GM18907 (cell line): ENCODE measurements at regions not wholly inside any gene's neighbourhood (a gene's known extent, or its start where the extent isn't known, plus 50 kb on each side); places are given as distances from the start of the nearest gene placed in this dataset.
A peak's percentile ranks its signal among the peaks of the same experiment; 100 is the strongest.

Source experiments
- ATAC-seq: cut with Tn5 transposase; IDR thresholded peaks from one replicate; pipeline ENCODE4 v1.9.1; 2021; ENCODE audit warnings: mild to moderate bottlenecking, moderate library complexity; ENCODE audit not compliant: unreplicated experiment

DNA sequence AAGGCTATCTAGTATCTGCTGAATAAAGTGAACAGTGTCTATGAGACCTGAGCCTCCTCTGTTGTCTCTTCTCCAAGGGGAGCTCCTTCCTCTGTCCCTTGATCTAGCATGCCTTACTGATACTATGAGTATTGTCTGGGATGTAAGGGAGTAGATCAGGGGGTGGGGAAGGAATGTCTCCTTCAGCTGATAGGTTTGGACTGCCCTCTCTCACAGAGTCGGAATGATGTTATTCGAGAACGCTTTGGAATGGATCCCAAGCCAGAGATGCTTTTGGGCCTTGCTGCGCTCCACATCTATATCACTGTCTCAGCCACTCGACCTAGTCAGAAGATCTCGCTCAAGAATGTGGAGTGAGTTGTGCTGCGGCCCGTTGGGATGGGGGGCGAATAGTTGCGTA is 68.3 kb upstream of the PRPS1 start:
- no peak for ATAC-seq

DNA sequence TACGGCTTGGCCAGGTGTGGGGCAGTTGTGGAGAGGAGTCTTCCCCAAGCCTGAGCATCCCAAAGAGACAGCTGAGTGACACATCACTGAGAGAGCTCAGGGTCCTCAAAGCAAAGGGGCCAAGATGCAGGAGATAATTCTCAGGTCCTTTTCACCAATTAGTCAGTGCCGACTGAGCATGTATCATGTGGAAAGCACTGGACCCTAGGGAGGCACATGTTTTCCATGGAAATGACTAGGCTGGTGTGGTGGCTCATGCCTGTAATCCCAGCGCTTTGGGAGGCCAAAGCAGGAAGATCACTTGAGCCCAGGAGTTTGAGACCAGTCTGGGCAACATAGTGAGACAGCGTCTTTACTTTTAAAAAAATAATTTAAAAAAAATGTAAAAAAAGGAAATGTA is 67.3 kb upstream of the PRPS1 start:
- no peak for ATAC-seq

- ATAC-seq: no peak
Observed at GRCh38 chrX:107561468-107562215, 66.7 kb upstream of the PRPS1 start.

GRCh38 chrX:107562482-107562881 is 65.8 kb upstream of the PRPS1 start:
- no peak for ATAC-seq

- no peak for ATAC-seq
Observed at GRCh38 chrX:107563824-107564223, 64.5 kb upstream of the PRPS1 start.

DNA sequence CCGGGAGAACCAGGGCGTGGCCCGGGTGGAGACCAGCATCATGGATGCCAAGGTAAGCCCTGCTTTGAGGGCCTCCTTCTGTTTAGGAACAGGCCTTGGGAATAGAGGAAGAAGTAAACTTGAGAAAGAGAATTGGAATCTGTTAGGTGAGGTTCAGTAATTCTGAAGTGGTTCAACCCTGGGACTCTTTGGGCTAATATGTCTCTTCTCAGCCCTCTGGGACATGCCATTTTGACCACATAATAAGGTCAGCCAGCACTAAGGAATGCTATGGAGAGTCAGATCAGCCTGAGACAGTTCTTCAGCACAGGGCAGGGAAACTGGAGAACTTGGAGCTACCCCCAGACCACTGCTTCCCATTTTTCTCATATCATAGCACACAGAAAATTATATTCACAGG is 63.3 kb upstream of the PRPS1 start:
- ATAC-seq: no peak

- no peak for ATAC-seq
Observed at GRCh38 chrX:107565931-107566603, 62.2 kb upstream of the PRPS1 start.

DNA sequence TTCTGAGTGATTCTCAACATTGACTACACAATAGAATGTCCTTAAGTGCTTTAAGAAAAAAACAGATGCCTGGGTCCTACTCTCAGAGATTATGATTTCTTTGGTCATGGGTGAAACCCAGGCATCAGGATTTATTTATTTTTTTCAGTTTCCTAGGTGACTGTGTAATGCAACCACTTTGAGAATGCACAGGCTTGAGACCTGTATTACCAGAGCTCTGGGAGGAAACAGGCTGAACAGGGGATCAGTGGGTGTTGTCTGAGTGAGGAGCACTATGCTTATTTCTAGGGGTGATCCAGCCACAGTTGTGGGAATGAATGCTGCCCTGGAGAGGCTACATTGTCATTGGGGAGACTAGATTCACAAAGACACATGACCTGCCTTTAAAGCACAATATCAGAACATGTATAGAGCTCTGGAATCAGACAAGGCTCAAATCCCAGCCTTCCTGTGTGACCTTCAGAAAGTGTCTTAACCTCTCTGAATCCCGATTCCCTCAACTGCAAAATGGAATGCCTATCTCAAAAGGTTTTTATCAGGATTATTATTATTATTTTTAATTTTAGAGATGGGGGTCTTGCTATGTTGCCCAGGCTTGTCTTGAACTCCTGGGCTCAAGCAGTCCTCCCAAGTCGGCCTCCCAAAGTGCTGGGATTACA is 61.6 kb upstream of the PRPS1 start:
- ATAC-seq: no peak

DNA sequence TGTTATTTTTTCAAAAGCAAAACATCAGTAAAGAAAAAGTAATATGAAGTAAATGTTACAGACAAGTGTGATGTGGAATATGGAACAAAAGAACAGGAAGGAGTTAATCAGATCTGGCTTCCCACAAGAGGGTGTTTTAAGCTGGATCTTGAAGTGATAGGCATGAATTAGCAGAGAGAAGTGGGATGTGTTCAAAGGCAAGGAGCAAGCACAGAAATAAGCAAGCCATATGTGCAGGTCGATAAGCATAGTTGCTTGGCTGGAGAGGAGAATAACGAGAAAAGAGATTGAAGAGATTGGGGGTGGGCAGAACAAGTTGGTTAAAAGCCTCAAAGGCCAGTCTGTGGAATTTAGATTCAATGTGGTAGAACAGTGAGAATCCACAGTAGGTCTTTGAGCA is 60.9 kb upstream of the PRPS1 start:
- ATAC-seq: no peak

GRCh38 chrX:107571296-107571998 is 56.9 kb upstream of the PRPS1 start:
- ATAC-seq: no peak

DNA sequence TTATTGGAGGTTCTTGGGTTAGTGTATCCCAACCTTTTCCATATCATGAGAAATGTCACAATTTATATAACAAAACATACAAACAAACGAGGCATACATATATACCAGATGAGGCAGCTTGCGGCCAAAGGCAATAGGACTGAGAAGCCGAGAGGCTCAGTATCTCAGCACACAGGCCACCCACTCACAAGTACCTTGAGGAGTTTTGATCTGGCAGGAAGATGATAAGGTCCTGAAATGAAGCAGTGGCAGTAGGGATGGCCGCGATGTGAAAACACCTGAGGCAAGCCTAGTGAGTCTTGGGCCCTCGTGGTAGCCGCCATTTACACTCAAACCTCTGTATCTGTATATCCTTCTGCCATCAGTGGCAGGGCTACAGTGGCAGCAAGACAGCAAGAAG is 55.3 kb upstream of the PRPS1 start:
- ATAC-seq: no peak

GRCh38 chrX:107574054-107574683 is 54.1 kb upstream of the PRPS1 start:
- no peak for ATAC-seq

DNA sequence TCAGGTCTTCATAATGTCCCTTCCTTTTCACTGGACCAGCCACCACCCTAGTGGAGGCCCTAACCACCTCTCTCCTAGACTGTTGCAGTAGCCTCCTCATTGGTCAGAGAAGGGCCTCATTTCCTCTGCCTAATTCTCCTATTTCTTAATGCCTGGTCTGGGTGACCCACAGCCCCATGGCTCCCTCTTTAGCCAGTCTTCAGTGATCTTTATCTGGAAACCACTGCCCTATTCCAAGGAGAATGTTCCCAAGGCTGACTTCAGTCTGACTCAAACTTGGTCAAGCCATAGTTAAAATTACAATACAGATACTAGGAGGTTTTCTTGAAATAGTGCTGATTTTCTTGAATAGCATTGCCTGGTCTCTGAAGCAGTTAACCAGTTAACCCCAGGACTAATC is 53.6 kb upstream of the PRPS1 start:
- ATAC-seq: no peak

GRCh38 chrX:107576392-107576791 is 51.9 kb upstream of the PRPS1 start:
- no peak for ATAC-seq

- peak; percentile 82 for ATAC-seq
Observed at GRCh38 chrX:107576841-107577240, 51.5 kb upstream of the PRPS1 start.

GRCh38 chrX:107577933-107578332 is 50.4 kb upstream of the PRPS1 start:
- ATAC-seq: no peak
